ENCODE measurements at regions not wholly inside any gene's neighbourhood (a gene's known extent, or its start where the extent isn't known, plus 50 kb on each side); places are given as distances from the start of the nearest gene placed in this dataset.

GRCh38 chr9:82467436-82467835 is 478.9 kb downstream of the SPATA31D1 start:
- TF ChIP-seq, protein P1, sequence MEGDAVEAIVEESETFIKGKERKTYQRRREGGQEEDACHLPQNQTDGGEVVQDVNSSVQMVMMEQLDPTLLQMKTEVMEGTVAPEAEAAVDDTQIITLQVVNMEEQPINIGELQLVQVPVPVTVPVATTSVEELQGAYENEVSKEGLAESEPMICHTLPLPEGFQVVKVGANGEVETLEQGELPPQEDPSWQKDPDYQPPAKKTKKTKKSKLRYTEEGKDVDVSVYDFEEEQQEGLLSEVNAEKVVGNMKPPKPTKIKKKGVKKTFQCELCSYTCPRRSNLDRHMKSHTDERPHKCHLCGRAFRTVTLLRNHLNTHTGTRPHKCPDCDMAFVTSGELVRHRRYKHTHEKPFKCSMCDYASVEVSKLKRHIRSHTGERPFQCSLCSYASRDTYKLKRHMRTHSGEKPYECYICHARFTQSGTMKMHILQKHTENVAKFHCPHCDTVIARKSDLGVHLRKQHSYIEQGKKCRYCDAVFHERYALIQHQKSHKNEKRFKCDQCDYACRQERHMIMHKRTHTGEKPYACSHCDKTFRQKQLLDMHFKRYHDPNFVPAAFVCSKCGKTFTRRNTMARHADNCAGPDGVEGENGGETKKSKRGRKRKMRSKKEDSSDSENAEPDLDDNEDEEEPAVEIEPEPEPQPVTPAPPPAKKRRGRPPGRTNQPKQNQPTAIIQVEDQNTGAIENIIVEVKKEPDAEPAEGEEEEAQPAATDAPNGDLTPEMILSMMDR (IDR thresholded peaks at IDR 0.05) = no peak
- TF ChIP-seq SMC3 (IDR thresholded peaks at IDR 0.05) = no peak
- no peak for TF ChIP-seq POLR2A (IDR thresholded peaks at IDR 0.05; ENCODE audit: low read length)
- no peak for TF ChIP-seq MAFK (IDR thresholded peaks at IDR 0.05; ENCODE audit: partially characterized antibody)
- TF ChIP-seq RARB (CRISPR knock-in tag; IDR thresholded peaks at IDR 0.05) = no peak
- TF ChIP-seq MYC (IDR thresholded peaks at IDR 0.05; ENCODE audit: borderline replicate concordance, low read length) = no peak
- TF ChIP-seq CBX8 (IDR thresholded peaks at IDR 0.05) = no peak
- no peak for TF ChIP-seq ZSCAN20 (CRISPR knock-in tag; IDR thresholded peaks at IDR 0.05)
- no peak for TF ChIP-seq EP300 (IDR thresholded peaks at IDR 0.05)
- TF ChIP-seq, protein P2, sequence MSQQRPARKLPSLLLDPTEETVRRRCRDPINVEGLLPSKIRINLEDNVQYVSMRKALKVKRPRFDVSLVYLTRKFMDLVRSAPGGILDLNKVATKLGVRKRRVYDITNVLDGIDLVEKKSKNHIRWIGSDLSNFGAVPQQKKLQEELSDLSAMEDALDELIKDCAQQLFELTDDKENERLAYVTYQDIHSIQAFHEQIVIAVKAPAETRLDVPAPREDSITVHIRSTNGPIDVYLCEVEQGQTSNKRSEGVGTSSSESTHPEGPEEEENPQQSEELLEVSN (IDR thresholded peaks at IDR 0.05; ENCODE audit: borderline replicate concordance, low read depth) = no peak
- TF ChIP-seq, protein P3, sequence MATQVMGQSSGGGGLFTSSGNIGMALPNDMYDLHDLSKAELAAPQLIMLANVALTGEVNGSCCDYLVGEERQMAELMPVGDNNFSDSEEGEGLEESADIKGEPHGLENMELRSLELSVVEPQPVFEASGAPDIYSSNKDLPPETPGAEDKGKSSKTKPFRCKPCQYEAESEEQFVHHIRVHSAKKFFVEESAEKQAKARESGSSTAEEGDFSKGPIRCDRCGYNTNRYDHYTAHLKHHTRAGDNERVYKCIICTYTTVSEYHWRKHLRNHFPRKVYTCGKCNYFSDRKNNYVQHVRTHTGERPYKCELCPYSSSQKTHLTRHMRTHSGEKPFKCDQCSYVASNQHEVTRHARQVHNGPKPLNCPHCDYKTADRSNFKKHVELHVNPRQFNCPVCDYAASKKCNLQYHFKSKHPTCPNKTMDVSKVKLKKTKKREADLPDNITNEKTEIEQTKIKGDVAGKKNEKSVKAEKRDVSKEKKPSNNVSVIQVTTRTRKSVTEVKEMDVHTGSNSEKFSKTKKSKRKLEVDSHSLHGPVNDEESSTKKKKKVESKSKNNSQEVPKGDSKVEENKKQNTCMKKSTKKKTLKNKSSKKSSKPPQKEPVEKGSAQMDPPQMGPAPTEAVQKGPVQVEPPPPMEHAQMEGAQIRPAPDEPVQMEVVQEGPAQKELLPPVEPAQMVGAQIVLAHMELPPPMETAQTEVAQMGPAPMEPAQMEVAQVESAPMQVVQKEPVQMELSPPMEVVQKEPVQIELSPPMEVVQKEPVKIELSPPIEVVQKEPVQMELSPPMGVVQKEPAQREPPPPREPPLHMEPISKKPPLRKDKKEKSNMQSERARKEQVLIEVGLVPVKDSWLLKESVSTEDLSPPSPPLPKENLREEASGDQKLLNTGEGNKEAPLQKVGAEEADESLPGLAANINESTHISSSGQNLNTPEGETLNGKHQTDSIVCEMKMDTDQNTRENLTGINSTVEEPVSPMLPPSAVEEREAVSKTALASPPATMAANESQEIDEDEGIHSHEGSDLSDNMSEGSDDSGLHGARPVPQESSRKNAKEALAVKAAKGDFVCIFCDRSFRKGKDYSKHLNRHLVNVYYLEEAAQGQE (IDR thresholded peaks at IDR 0.05) = no peak

Measured in A549 (cell line).